GM21528 (cell line): ENCODE measurements at regions not wholly inside any gene's neighbourhood (a gene's known extent, or its start where the extent isn't known, plus 50 kb on each side); places are given as distances from the start of the nearest gene placed in this dataset.

Experiments
- ATAC-seq: cut with Tn5 transposase; IDR thresholded peaks from one replicate; pipeline ENCODE4 v1.9.1; 2021; ENCODE audit warnings: mild to moderate bottlenecking, moderate library complexity; ENCODE audit not compliant: unreplicated experiment, low FRiP score

GRCh38 chr15:70478251-70478990 lies 284.9 kb downstream of the UACA start:
- peak; percentile 57 for ATAC-seq

- no peak for ATAC-seq
These were observed 285.6 kb downstream of the UACA start for GRCh38 chr15:70477750-70478250.

GRCh38 chr15:70476441-70476840 lies 286.9 kb downstream of the UACA start:
- no peak for ATAC-seq

- ATAC-seq: no peak
These were observed 287.4 kb downstream of the UACA start for GRCh38 chr15:70475921-70476320.

- ATAC-seq: no peak
These were observed 288.0 kb downstream of the UACA start for GRCh38 chr15:70475407-70475781.

GRCh38 chr15:70474471-70475406 lies 288.6 kb downstream of the UACA start:
- no peak for ATAC-seq

- ATAC-seq: no peak
These were observed 289.6 kb downstream of the UACA start for GRCh38 chr15:70473581-70474370.

GRCh38 chr15:70471517-70471916 lies 291.8 kb downstream of the UACA start:
- no peak for ATAC-seq

GRCh38 chr15:70470556-70471191 lies 292.7 kb downstream of the UACA start:
- no peak for ATAC-seq

- ATAC-seq: no peak
These were observed 293.5 kb downstream of the UACA start for GRCh38 chr15:70469651-70470555.

- no peak for ATAC-seq
These were observed 294.2 kb downstream of the UACA start for GRCh38 chr15:70469182-70469581.

GRCh38 chr15:70466895-70467529 lies 296.3 kb downstream of the UACA start:
- ATAC-seq: peak; percentile 50

- ATAC-seq: no peak
These were observed 297.1 kb downstream of the UACA start for GRCh38 chr15:70466305-70466704.

- no peak for ATAC-seq
These were observed 297.5 kb downstream of the UACA start for GRCh38 chr15:70465812-70466211.

GRCh38 chr15:70463453-70463834 lies 299.9 kb downstream of the UACA start:
- peak; percentile 27 for ATAC-seq

GRCh38 chr15:70461992-70462391 lies 301.4 kb downstream of the UACA start:
- ATAC-seq: no peak

GRCh38 chr15:70461017-70461416 lies 302.3 kb downstream of the UACA start:
- no peak for ATAC-seq

GRCh38 chr15:70459312-70459711 lies 304.0 kb downstream of the UACA start:
- no peak for ATAC-seq

- ATAC-seq: no peak
These were observed 309.6 kb downstream of the UACA start for GRCh38 chr15:70453766-70454165.
